SK-N-SH (cell line): ENCODE measurements at regions not wholly inside any gene's neighbourhood (a gene's known extent, or its start where the extent isn't known, plus 50 kb on each side); places are given as distances from the start of the nearest gene placed in this dataset.

Experiments used
- CTCF ChIA-PET: fragments of 300-600, 350-600 bp; formaldehyde crosslinking; extraction: SDS; loops from one replicate; lab custom pipeline; 2021; lab: Yijun Ruan, JAX
- POLR2A ChIA-PET: fragments of 350-600 bp; sonication (Branson Sonifier 250); formaldehyde crosslinking; extraction: SDS; loops from one replicate; lab custom pipeline; 2020; ENCODE audit warnings: antibody characterized with exemption, inconsistent platforms; lab: Yijun Ruan, JAX
- DNase-seq: peaks from one replicate; pipeline ENCODE4 v3.0.0; 2012
- H2AFZ ChIP-seq: fragments of 200-600 bp; sonication (generic); 2 replicates; pipeline ENCODE4 v1.8.1; 2016; ENCODE audit warnings: antibody characterized with exemption, mild to moderate bottlenecking, low read depth
- H3F3A ChIP-seq: fragments of 200-600 bp; sonication (generic); replicated peaks from 2 replicates; pipeline ENCODE3; 2016; ENCODE audit warnings: antibody characterized with exemption, mild to moderate bottlenecking; ENCODE audit not compliant: insufficient read depth
- H3K27ac ChIP-seq, 2 experiments: fragments of 200-500 bp in 1 of 2; fragments of 200-600 bp in 1 of 2; sonication (Bioruptor generic) in 1 of 2; sonication (generic), shearing (Covaris generic) in 1 of 2; 2 replicates each; pipeline versions ENCODE4 v1.5.1 to v1.6.1; 2014 to 2016; ENCODE audit warnings: low read depth in 2 of 2, inconsistent platforms in 1 of 2, low read length in 1 of 2, mild to moderate bottlenecking in 1 of 2, mixed read lengths in 1 of 2
- H3K27me3 ChIP-seq: fragments of 200-600 bp; sonication (generic), shearing (Covaris generic); 2 replicates; pipeline ENCODE4 v1.6.1; 2016; ENCODE audit warnings: mixed run types; ENCODE audit not compliant: insufficient read depth
- H3K36me3 ChIP-seq, 2 experiments: fragments of 200-500 bp in 1 of 2; fragments of 200-600 bp in 1 of 2; sonication (Bioruptor generic) in 1 of 2; sonication (generic) in 1 of 2; replicated peaks in 1 of 2; 2 replicates each; pipeline versions ENCODE3 to v1.5.1; 2014 to 2016; ENCODE audit warnings: low read length in 1 of 2, mild to moderate bottlenecking in 1 of 2; ENCODE audit not compliant: insufficient read depth in 2 of 2, control insufficient read depth in 1 of 2
- H3K4me1 ChIP-seq, 2 experiments: fragments of 200-500 bp in 1 of 2; fragments of 200-600 bp in 1 of 2; sonication (Bioruptor generic) in 1 of 2; sonication (generic), shearing (Covaris generic) in 1 of 2; 2 replicates each; pipeline versions ENCODE4 v1.5.1 to v1.6.1; 2014 to 2016; ENCODE audit warnings: low read depth in 1 of 2, low read length in 1 of 2, mixed run types in 1 of 2; ENCODE audit not compliant: insufficient read depth in 2 of 2, control insufficient read depth in 1 of 2
- H3K4me2 ChIP-seq: fragments of 200-600 bp; sonication (generic), shearing (Covaris generic); 2 replicates; pipeline ENCODE4 v1.6.1; 2017; ENCODE audit warnings: mixed run types
- H3K4me3 ChIP-seq, 2 experiments: fragments of 200-500 bp in 1 of 2; fragments of 200-600 bp in 1 of 2; sonication (Bioruptor generic) in 1 of 2; sonication (generic), shearing (Covaris generic) in 1 of 2; 2 replicates each; pipeline versions ENCODE4 v1.5.1 to v1.8.1; 2014 to 2016; ENCODE audit warnings: low read depth in 2 of 2, inconsistent platforms in 1 of 2, low read length in 1 of 2, mild to moderate bottlenecking in 1 of 2, mixed read lengths in 1 of 2, moderate library complexity in 1 of 2
- H3K79me2 ChIP-seq: fragments of 200-600 bp; sonication (generic); 2 replicates; pipeline ENCODE4 v1.8.1; 2017; ENCODE audit warnings: mild to moderate bottlenecking; ENCODE audit not compliant: insufficient read depth
- H3K9ac ChIP-seq: fragments of 200-600 bp; sonication (generic); 2 replicates; pipeline ENCODE4 v1.6.1; 2017; ENCODE audit warnings: mixed run types
- H3K9me2 ChIP-seq: fragments of 200-600 bp; sonication (generic); 2 replicates; pipeline ENCODE4 v1.6.1; 2017; ENCODE audit warnings: mixed run types
- H3K9me3 ChIP-seq: fragments of 200-600 bp; sonication (generic); 2 replicates; pipeline ENCODE4 v1.6.1; 2017; ENCODE audit warnings: mixed run types, mild to moderate bottlenecking, moderate library complexity
- H4K20me1 ChIP-seq: fragments of 200-600 bp; sonication (generic); 2 replicates; pipeline ENCODE4 v1.6.1; 2017; ENCODE audit warnings: mild to moderate bottlenecking, mixed run types; ENCODE audit not compliant: insufficient read depth
- ELF1 ChIP-seq: IDR thresholded peaks from 2 replicates; pipeline ENCODE4 v1.4.0; 2012
- FOSL2 ChIP-seq: IDR thresholded peaks from 2 replicates; pipeline ENCODE4 v1.4.0; 2012; ENCODE audit warnings: low read depth, mild to moderate bottlenecking, moderate library complexity, borderline replicate concordance
- FOXJ3 ChIP-seq: sonication (generic); formaldehyde crosslinking; IDR thresholded peaks from 2 replicates; pipeline ENCODE4 v1.5.1; 2020; ENCODE audit warnings: mild to moderate bottlenecking, missing genetic modification reagents
- GABPA ChIP-seq: IDR thresholded peaks from 2 replicates; pipeline ENCODE4 v1.4.0; 2012; ENCODE audit warnings: low read depth, mild to moderate bottlenecking
- JUND ChIP-seq: IDR thresholded peaks from 2 replicates; pipeline ENCODE4 v1.4.0; 2012
- MXI1 ChIP-seq: IDR thresholded peaks from 2 replicates; pipeline ENCODE4 v1.6.1; 2012; ENCODE audit warnings: mild to moderate bottlenecking, low read depth, low read length, improper control_type of control experiment
- NFIC ChIP-seq: IDR thresholded peaks from 2 replicates; pipeline ENCODE4 v1.4.0; 2012; ENCODE audit warnings: borderline replicate concordance
- POLR2AphosphoS5 ChIP-seq: IDR thresholded peaks from 2 replicates; pipeline ENCODE4 v1.6.1; 2012; ENCODE audit warnings: low read depth, low read length
- RCOR1 ChIP-seq: fragments of 150-350 bp; IDR thresholded peaks from 2 replicates; pipeline ENCODE4 v1.6.1; 2017; ENCODE audit warnings: antibody characterized with exemption, low read length
- RFX5 ChIP-seq: IDR thresholded peaks from 2 replicates; pipeline ENCODE4 v1.6.1; 2012; ENCODE audit warnings: mild to moderate bottlenecking, improper control_type of control experiment, low read length
- TCF12 ChIP-seq: IDR thresholded peaks from 2 replicates; pipeline ENCODE4 v1.4.0; 2012
- WGBS: methylation state at CpG from one replicate; pipeline ENCODE4 v1.1.6; 2017; ENCODE audit warnings: low lambda C conversion rate; 5-methylcytosine and 5-hydroxymethylcytosine counted together
- TF ChIP-seq, protein P1 (sequence below): fragments of 150-350 bp; IDR thresholded peaks from 2 replicates; pipeline ENCODE4 v1.6.1; 2017; ENCODE audit warnings: antibody characterized with exemption, low read length, low read depth, borderline replicate concordance
- TF ChIP-seq, protein P2 (sequence below): fragments of 200-600 bp; sonication (generic); IDR thresholded peaks from 2 replicates; pipeline ENCODE4 v1.6.1; 2017; ENCODE audit warnings: antibody characterized with exemption, mild to moderate bottlenecking, moderate library complexity
- TF ChIP-seq, protein P3 (sequence below): IDR thresholded peaks from 2 replicates; pipeline ENCODE4; 2012
- TF ChIP-seq, protein P4 (sequence below): IDR thresholded peaks from 2 replicates; pipeline ENCODE4 v1.4.0; 2012; ENCODE audit warnings: low read depth
- TF ChIP-seq, protein P5 (sequence below): IDR thresholded peaks from 2 replicates; pipeline ENCODE4 v1.4.0; 2012; ENCODE audit warnings: low read depth, borderline replicate concordance
- TF ChIP-seq, protein P6 (sequence below): fragments of 150-350 bp; IDR thresholded peaks from 2 replicates; pipeline ENCODE4 v1.6.1; 2016; ENCODE audit warnings: mild to moderate bottlenecking, low read depth, low read length

DNA sequence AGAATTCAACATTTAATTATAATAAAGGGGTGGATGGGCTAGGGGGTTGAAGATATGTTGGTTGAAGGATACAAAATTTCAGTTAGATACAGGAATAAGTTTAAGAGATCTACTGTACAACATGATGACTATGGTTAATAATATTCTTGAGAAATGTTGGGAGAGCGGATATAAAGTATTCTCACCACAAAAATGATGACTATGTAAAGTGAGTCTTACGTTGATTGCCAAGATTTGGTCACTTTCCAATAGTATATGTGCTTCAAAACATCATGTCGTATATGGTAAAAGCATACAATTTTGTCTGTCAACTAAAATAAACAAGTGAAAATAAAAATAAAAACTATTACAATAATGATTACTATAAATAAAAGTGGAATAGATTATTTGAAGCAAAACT, 802.0 kb downstream of the C12orf50 start:
- no peak overlapping the region for H3K4me2 ChIP-seq
- no peak overlapping the region for H3K27ac ChIP-seq
- H3K9me3 ChIP-seq: no peaks in the 10 kb centered on the region
- no peaks in the 10 kb centered on the region for H3K27me3 ChIP-seq
- peaks cover 0 to 7% of the 10 kb centered on the region in 2 experiments for H3K36me3 ChIP-seq
- no peaks in the 10 kb centered on the region for H3F3A ChIP-seq
- 63% methylated on average over 3 of the region's 3 CpGs for WGBS
- CTCF ChIA-PET: no interaction called here
- no peak overlapping the region for H2AFZ ChIP-seq
- H3K9me2 ChIP-seq: no peaks in the 10 kb centered on the region
- no peak overlapping the region for H3K4me3 ChIP-seq
- POLR2A ChIA-PET: no interaction called here
- TF ChIP-seq FOSL2 (no peak), RFX5 (no peak), FOXJ3 (CRISPR knock-in tag) (no peak), RCOR1 (no peak), POLR2AphosphoS5 (no peak), GABPA (no peak), JUND (no peak), ELF1 (no peak), TCF12 (no peak), MXI1 (no peak), NFIC (no peak)
- TF ChIP-seq, protein P1, sequence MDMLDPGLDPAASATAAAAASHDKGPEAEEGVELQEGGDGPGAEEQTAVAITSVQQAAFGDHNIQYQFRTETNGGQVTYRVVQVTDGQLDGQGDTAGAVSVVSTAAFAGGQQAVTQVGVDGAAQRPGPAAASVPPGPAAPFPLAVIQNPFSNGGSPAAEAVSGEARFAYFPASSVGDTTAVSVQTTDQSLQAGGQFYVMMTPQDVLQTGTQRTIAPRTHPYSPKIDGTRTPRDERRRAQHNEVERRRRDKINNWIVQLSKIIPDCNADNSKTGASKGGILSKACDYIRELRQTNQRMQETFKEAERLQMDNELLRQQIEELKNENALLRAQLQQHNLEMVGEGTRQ: no peak
- TF ChIP-seq, protein P2, sequence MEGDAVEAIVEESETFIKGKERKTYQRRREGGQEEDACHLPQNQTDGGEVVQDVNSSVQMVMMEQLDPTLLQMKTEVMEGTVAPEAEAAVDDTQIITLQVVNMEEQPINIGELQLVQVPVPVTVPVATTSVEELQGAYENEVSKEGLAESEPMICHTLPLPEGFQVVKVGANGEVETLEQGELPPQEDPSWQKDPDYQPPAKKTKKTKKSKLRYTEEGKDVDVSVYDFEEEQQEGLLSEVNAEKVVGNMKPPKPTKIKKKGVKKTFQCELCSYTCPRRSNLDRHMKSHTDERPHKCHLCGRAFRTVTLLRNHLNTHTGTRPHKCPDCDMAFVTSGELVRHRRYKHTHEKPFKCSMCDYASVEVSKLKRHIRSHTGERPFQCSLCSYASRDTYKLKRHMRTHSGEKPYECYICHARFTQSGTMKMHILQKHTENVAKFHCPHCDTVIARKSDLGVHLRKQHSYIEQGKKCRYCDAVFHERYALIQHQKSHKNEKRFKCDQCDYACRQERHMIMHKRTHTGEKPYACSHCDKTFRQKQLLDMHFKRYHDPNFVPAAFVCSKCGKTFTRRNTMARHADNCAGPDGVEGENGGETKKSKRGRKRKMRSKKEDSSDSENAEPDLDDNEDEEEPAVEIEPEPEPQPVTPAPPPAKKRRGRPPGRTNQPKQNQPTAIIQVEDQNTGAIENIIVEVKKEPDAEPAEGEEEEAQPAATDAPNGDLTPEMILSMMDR: no peak
- TF ChIP-seq, protein P3, sequence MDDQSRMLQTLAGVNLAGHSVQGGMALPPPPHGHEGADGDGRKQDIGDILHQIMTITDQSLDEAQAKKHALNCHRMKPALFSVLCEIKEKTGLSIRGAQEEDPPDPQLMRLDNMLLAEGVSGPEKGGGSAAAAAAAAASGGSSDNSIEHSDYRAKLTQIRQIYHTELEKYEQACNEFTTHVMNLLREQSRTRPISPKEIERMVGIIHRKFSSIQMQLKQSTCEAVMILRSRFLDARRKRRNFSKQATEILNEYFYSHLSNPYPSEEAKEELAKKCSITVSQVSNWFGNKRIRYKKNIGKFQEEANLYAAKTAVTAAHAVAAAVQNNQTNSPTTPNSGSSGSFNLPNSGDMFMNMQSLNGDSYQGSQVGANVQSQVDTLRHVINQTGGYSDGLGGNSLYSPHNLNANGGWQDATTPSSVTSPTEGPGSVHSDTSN: no peak
- TF ChIP-seq, protein P4, sequence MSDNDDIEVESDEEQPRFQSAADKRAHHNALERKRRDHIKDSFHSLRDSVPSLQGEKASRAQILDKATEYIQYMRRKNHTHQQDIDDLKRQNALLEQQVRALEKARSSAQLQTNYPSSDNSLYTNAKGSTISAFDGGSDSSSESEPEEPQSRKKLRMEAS: no peak
- TF ChIP-seq, protein P5, sequence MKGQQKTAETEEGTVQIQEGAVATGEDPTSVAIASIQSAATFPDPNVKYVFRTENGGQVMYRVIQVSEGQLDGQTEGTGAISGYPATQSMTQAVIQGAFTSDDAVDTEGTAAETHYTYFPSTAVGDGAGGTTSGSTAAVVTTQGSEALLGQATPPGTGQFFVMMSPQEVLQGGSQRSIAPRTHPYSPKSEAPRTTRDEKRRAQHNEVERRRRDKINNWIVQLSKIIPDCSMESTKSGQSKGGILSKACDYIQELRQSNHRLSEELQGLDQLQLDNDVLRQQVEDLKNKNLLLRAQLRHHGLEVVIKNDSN: no peak
- TF ChIP-seq, protein P6, sequence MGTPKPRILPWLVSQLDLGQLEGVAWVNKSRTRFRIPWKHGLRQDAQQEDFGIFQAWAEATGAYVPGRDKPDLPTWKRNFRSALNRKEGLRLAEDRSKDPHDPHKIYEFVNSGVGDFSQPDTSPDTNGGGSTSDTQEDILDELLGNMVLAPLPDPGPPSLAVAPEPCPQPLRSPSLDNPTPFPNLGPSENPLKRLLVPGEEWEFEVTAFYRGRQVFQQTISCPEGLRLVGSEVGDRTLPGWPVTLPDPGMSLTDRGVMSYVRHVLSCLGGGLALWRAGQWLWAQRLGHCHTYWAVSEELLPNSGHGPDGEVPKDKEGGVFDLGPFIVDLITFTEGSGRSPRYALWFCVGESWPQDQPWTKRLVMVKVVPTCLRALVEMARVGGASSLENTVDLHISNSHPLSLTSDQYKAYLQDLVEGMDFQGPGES: no peak
- DNase-seq: no peak
- H3K79me2 ChIP-seq: no peaks in the 10 kb centered on the region
- H3K4me1 ChIP-seq: no peaks in the 10 kb centered on the region
- no peaks in the 10 kb centered on the region for H4K20me1 ChIP-seq
- H3K9ac ChIP-seq: no peak overlapping the region
